ENCODE measurements at regions not wholly inside any gene's neighbourhood (a gene's known extent, or its start where the extent isn't known, plus 50 kb on each side); places are given as distances from the start of the nearest gene placed in this dataset.
"Not testable (repeated sequence)": the region's sequence is repeated elsewhere in the genome, so short reads cannot be mapped to it uniquely, and the experiment has no call there.

DNA sequence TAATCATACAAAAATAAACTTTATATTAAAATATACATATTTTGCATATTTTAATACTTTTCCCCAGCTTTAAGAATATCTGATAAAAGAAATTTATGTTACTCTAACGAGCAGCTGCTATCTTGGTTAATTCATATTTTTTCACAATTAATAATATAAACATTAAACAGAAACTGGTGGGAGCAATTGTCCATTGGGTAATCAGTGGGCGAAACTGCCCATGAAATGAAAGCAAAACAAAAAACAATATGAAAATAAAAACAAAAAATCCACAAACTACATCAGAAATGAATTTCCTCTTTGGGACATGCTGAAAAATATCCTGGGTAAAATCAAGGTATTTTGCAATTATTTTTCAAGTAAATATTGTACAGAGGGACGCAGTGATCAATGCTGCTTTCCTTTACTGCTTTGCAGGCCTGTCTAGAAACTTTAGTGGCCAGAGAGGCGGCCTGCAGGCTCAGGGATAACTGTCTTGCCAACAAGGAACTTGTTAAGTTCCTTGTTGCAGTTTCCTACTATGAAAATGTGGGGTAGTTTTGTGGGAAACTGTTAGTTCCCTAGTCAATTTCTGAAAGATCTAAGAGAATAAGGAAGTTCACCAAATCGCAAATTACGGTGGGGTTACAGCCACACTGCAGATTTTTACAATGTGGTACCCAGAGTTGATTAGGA lies 309.0 kb upstream of the PLGLB2 start:
- H3K4me3 ChIP-seq (ENCODE audit: control insufficient read depth in 2 of 3, extremely low read depth in 1 of 3, insufficient read depth in 2 of 3, low read depth in 1 of 3, low read length in 3 of 3); dilution Hi-C loops (cut with MboI; ENCODE audit: extremely low pct_ligation_motif_present, low sequenced_read_pairs); H3K27me3 ChIP-seq (ENCODE audit: control insufficient read depth, extremely low read depth, insufficient read depth, low read length); H3K4me1 ChIP-seq (ENCODE audit: control insufficient read depth, extremely low read depth, insufficient read depth, low read length); H3K36me3 ChIP-seq (ENCODE audit: control insufficient read depth in 2 of 2, extremely low read depth in 1 of 2, insufficient read depth in 2 of 2, low read length in 2 of 2); H3K9ac ChIP-seq (ENCODE audit: control insufficient read depth, extremely low read depth, insufficient read depth, low read length); H3K27ac ChIP-seq (ENCODE audit: control insufficient read depth, insufficient read depth, low read length); H4K20me1 ChIP-seq (ENCODE audit: control insufficient read depth, extremely low read depth, insufficient read depth, low read length); H3K79me2 ChIP-seq (ENCODE audit: control insufficient read depth, insufficient read depth, low read length); H3K9me3 ChIP-seq (ENCODE audit: control insufficient read depth, low read depth, low read length); H3K4me2 ChIP-seq (ENCODE audit: control insufficient read depth, extremely low read depth, insufficient read depth, low read depth, low read length); H2AFZ ChIP-seq (ENCODE audit: control insufficient read depth, low read length); H3K9me1 ChIP-seq (ENCODE audit: control insufficient read depth, extremely low read depth, insufficient read depth, low read length); DNase-seq (ENCODE audit: low read depth, low spot score); FAIRE-seq: not testable (repeated sequence)

DNA sequence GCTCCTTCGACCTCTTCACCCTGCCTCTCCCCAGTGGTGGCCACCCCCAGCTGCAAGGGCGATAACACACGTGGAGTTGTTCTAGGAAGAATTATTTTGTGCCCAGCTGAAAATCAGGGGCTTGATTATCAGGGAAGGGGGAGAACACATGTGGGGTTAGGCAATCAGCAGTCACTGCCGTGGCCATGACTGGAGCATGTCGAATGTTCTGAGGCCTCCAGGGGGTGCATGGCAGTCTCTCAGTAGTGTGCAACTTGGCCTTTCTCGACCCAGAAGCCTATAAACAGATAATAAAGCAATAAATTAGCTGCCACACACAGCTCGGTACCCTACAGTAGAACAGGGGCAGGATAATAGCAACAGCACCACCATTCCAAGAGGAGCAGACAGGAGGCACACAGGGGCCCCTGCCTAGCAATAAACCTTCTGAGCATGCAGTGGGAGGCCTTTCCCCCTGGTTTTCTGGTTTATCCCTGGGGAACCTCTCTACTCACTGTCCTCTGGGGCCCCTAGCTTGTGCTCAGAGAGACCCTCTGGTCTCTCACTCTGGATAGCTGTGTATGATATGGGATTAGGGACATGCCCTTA lies 308.2 kb upstream of the PLGLB2 start:
- dilution Hi-C loops (cut with MboI; ENCODE audit: extremely low pct_ligation_motif_present, low sequenced_read_pairs); H3K79me2 ChIP-seq (ENCODE audit: control insufficient read depth, insufficient read depth, low read length); FAIRE-seq: not testable (repeated sequence)

DNA sequence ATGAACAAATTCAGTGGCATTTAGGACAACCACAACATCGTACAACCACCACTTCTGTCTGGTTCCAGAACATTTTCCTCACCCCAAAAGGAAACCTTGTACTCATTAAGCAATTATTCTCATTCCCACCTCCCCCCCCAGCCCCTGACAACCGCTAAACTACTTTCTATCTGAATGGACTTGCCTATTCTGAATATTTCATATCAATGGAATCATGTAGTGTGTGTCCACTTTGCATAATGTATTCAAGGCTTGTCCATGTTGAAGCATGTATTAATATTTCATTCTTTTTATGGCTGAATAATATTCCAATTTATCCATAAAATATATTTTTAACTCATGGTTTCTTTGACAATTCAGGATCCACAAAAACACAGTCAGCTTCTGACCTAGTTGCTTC lies 307.2 kb upstream of the PLGLB2 start:
- FAIRE-seq; H3K79me2 ChIP-seq (ENCODE audit: control insufficient read depth, insufficient read depth, low read length); H3K9me3 ChIP-seq (ENCODE audit: control insufficient read depth, low read depth, low read length); H3K27me3 ChIP-seq (ENCODE audit: control insufficient read depth, extremely low read depth, insufficient read depth, low read length); H3K27ac ChIP-seq (ENCODE audit: control insufficient read depth, insufficient read depth, low read length); H3K4me1 ChIP-seq (ENCODE audit: control insufficient read depth, extremely low read depth, insufficient read depth, low read length); H3K9me1 ChIP-seq (ENCODE audit: control insufficient read depth, extremely low read depth, insufficient read depth, low read length); dilution Hi-C loops (cut with MboI; ENCODE audit: extremely low pct_ligation_motif_present, low sequenced_read_pairs); DNase-seq (ENCODE audit: low read depth, low spot score); H3K36me3 ChIP-seq (ENCODE audit: control insufficient read depth in 2 of 2, extremely low read depth in 1 of 2, insufficient read depth in 2 of 2, low read length in 2 of 2); H2AFZ ChIP-seq (ENCODE audit: control insufficient read depth, low read length); H3K4me2 ChIP-seq (ENCODE audit: control insufficient read depth, extremely low read depth, insufficient read depth, low read depth, low read length); H4K20me1 ChIP-seq (ENCODE audit: control insufficient read depth, extremely low read depth, insufficient read depth, low read length); H3K4me3 ChIP-seq (ENCODE audit: control insufficient read depth in 2 of 3, extremely low read depth in 1 of 3, insufficient read depth in 2 of 3, low read depth in 1 of 3, low read length in 3 of 3); H3K9ac ChIP-seq (ENCODE audit: control insufficient read depth, extremely low read depth, insufficient read depth, low read length): not testable (repeated sequence)

More for the DNA sequence above, 308.2 kb upstream of the PLGLB2 start:
- H3K36me3 ChIP-seq (ENCODE audit: control insufficient read depth in 2 of 2, extremely low read depth in 1 of 2, insufficient read depth in 2 of 2, low read length in 2 of 2); H3K9ac ChIP-seq (ENCODE audit: control insufficient read depth, extremely low read depth, insufficient read depth, low read length); H3K27me3 ChIP-seq (ENCODE audit: control insufficient read depth, extremely low read depth, insufficient read depth, low read length); H3K9me1 ChIP-seq (ENCODE audit: control insufficient read depth, extremely low read depth, insufficient read depth, low read length); H3K27ac ChIP-seq (ENCODE audit: control insufficient read depth, insufficient read depth, low read length); H3K4me1 ChIP-seq (ENCODE audit: control insufficient read depth, extremely low read depth, insufficient read depth, low read length); H2AFZ ChIP-seq (ENCODE audit: control insufficient read depth, low read length); H3K4me3 ChIP-seq (ENCODE audit: control insufficient read depth in 2 of 3, extremely low read depth in 1 of 3, insufficient read depth in 2 of 3, low read depth in 1 of 3, low read length in 3 of 3); DNase-seq (ENCODE audit: low read depth, low spot score); H3K4me2 ChIP-seq (ENCODE audit: control insufficient read depth, extremely low read depth, insufficient read depth, low read depth, low read length); H4K20me1 ChIP-seq (ENCODE audit: control insufficient read depth, extremely low read depth, insufficient read depth, low read length); H3K9me3 ChIP-seq (ENCODE audit: control insufficient read depth, low read depth, low read length): not testable (repeated sequence)

DNA sequence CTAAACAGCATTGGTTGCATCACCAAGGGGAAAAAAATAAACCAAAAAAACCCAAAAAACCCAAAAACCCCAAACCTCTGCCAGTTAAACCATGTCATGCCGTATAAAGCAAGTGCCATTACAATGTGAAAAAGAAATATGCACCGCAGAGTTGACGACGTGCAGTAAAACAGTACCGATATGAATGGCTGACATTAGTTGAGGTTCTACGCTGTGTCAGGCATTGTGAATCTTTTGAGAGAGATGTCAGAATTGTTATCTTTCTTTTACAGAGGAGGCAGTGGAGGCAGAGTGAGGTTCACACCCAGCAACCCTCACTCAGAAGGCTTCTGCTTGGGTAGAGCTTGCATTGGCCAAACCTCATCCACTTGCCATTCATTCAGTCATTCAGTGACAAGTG lies 306.5 kb upstream of the PLGLB2 start:
- H3K79me2 ChIP-seq (ENCODE audit: control insufficient read depth, insufficient read depth, low read length); H3K9me1 ChIP-seq (ENCODE audit: control insufficient read depth, extremely low read depth, insufficient read depth, low read length); H3K27ac ChIP-seq (ENCODE audit: control insufficient read depth, insufficient read depth, low read length); H4K20me1 ChIP-seq (ENCODE audit: control insufficient read depth, extremely low read depth, insufficient read depth, low read length); H3K9ac ChIP-seq (ENCODE audit: control insufficient read depth, extremely low read depth, insufficient read depth, low read length); H3K4me2 ChIP-seq (ENCODE audit: control insufficient read depth, extremely low read depth, insufficient read depth, low read depth, low read length); H3K9me3 ChIP-seq (ENCODE audit: control insufficient read depth, low read depth, low read length); DNase-seq (ENCODE audit: low read depth, low spot score); H3K4me1 ChIP-seq (ENCODE audit: control insufficient read depth, extremely low read depth, insufficient read depth, low read length); H3K4me3 ChIP-seq (ENCODE audit: control insufficient read depth in 2 of 3, extremely low read depth in 1 of 3, insufficient read depth in 2 of 3, low read depth in 1 of 3, low read length in 3 of 3); H3K36me3 ChIP-seq (ENCODE audit: control insufficient read depth in 2 of 2, extremely low read depth in 1 of 2, insufficient read depth in 2 of 2, low read length in 2 of 2); H3K27me3 ChIP-seq (ENCODE audit: control insufficient read depth, extremely low read depth, insufficient read depth, low read length); FAIRE-seq; H2AFZ ChIP-seq (ENCODE audit: control insufficient read depth, low read length); dilution Hi-C loops (cut with MboI; ENCODE audit: extremely low pct_ligation_motif_present, low sequenced_read_pairs): not testable (repeated sequence)

DNA sequence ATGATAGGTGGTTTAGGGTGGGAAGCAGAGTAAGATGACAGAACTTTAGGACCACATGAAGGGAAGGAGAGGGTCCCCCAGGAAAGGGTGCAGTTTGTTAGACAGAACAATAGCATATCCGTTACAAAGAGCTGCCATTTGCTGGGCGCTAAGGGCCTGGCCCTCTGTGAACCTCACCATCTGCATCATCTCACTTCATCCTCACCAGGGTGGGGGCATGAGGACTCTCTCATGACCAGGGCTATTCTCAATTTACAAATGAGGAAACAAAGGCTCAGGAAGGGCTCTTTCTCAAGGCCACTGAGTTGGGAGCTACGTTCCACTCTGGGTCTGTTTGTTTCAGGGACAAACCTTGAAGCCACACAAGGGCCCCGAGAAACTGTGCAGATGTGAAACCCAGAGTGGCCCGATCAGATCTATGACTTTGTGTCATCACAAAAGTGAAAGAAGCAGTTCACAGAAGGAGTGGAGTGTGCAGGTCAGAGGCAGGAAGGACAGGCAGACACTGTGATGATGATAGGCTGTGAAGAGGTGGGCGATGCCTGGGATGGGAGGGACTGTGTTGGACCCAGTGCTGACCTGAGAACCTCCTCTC lies 304.8 kb upstream of the PLGLB2 start:
- FAIRE-seq; H3K36me3 ChIP-seq (ENCODE audit: control insufficient read depth in 2 of 2, extremely low read depth in 1 of 2, insufficient read depth in 2 of 2, low read length in 2 of 2); H3K4me2 ChIP-seq (ENCODE audit: control insufficient read depth, extremely low read depth, insufficient read depth, low read depth, low read length); H3K9me3 ChIP-seq (ENCODE audit: control insufficient read depth, low read depth, low read length); H3K27ac ChIP-seq (ENCODE audit: control insufficient read depth, insufficient read depth, low read length); H3K27me3 ChIP-seq (ENCODE audit: control insufficient read depth, extremely low read depth, insufficient read depth, low read length); dilution Hi-C loops (cut with MboI; ENCODE audit: extremely low pct_ligation_motif_present, low sequenced_read_pairs); H3K4me3 ChIP-seq (ENCODE audit: control insufficient read depth in 2 of 3, extremely low read depth in 1 of 3, insufficient read depth in 2 of 3, low read depth in 1 of 3, low read length in 3 of 3); H2AFZ ChIP-seq (ENCODE audit: control insufficient read depth, low read length); DNase-seq (ENCODE audit: low read depth, low spot score); H4K20me1 ChIP-seq (ENCODE audit: control insufficient read depth, extremely low read depth, insufficient read depth, low read length); H3K4me1 ChIP-seq (ENCODE audit: control insufficient read depth, extremely low read depth, insufficient read depth, low read length); H3K9me1 ChIP-seq (ENCODE audit: control insufficient read depth, extremely low read depth, insufficient read depth, low read length); H3K79me2 ChIP-seq (ENCODE audit: control insufficient read depth, insufficient read depth, low read length); H3K9ac ChIP-seq (ENCODE audit: control insufficient read depth, extremely low read depth, insufficient read depth, low read length): not testable (repeated sequence)
